BE2C (cell line): ENCODE measurements at regions not wholly inside any gene's neighbourhood (a gene's known extent, or its start where the extent isn't known, plus 50 kb on each side); places are given as distances from the start of the nearest gene placed in this dataset.

Experiments used
- DNase-seq: peaks from one replicate; pipeline ENCODE4 v3.0.0-alpha.2; 2020
- H3K27me3 ChIP-seq: fragments of 250-450 bp; sonication (Bioruptor Pico); 2 replicates; pipeline ENCODE4 v1.5.1; 2020; ENCODE audit warnings: mild to moderate bottlenecking
- H3K36me3 ChIP-seq: fragments of 250-450 bp; sonication (Bioruptor Pico); 2 replicates; pipeline ENCODE4 v1.5.1; 2020; ENCODE audit warnings: mild to moderate bottlenecking
- H3K4me1 ChIP-seq: fragments of 250-450 bp; sonication (Bioruptor Pico); 2 replicates; pipeline ENCODE4 v1.5.1; 2020
- H3K4me3 ChIP-seq: 2 replicates; pipeline ENCODE4 v1.5.1; 2011; ENCODE audit warnings: low read depth, low read length
- H3K9me3 ChIP-seq: fragments of 250-450 bp; sonication (Bioruptor Pico); 2 replicates; pipeline ENCODE4 v1.5.1; 2020
- CTCF ChIP-seq: IDR thresholded peaks from 2 replicates; pipeline ENCODE4 v1.5.1; 2012; ENCODE audit warnings: mild to moderate bottlenecking, low read depth, low read length

- TF ChIP-seq CTCF = no peak
- H3K36me3 ChIP-seq = no peaks in the 10 kb centered on the region
- peaks cover 10% of the 10 kb centered on the region for H3K4me1 ChIP-seq
- no peak for DNase-seq
- no peak overlapping the region for H3K4me3 ChIP-seq
- H3K27me3 ChIP-seq = no peaks in the 10 kb centered on the region
- no peaks in the 10 kb centered on the region for H3K9me3 ChIP-seq
These were observed 244.2 kb downstream of the HIVEP2 start for GRCh38 chr6:142700671-142701312.
